ENCODE measurements at regions not wholly inside any gene's neighbourhood (a gene's known extent, or its start where the extent isn't known, plus 50 kb on each side); places are given as distances from the start of the nearest gene placed in this dataset.

DNA sequence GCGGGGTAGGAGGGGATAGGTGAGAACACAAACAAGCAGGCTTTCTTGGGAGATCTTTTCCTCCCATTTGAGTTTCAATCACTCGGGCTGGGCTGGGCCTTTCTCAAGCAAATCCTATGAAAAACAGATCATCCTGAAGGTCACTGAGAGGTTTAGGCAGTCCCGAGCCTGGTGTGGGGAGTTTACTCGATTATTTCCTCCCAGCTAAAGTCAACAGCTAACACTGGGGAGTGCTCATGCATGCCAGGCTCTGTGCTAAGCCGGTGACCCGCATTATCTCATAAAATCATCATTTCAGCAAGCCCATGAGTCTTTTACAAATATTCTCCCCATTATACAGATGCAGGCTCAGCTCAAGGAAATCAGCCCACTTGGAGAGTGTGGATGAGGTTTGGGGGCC lies 85.0 kb upstream of the PAX2 start:
- Histone ChIP-seq H3K18ac (ENCODE audit: low read depth in 1 of 2, low read length in 2 of 2) (no peak overlapping the region), H4K8ac (ENCODE audit: low read length) (no peak overlapping the region), H3K23ac (ENCODE audit: low read length in 2 of 2) (no peak overlapping the region), H3K36me3 (ENCODE audit: control insufficient read depth in 1 of 2, insufficient read depth in 2 of 2, low read depth in 1 of 2, low read length in 2 of 2) (no peaks in the 10 kb centered on the region), H3K4ac (ENCODE audit: low read depth in 1 of 2, low read length in 2 of 2) (no peak overlapping the region), H3K27me3 (ENCODE audit: control insufficient read depth in 1 of 2, insufficient read depth in 1 of 2, low read length in 2 of 2) (peaks cover 90 to 94% of the 10 kb centered on the region in 2 experiments), H2BK15ac (ENCODE audit: low read depth, poor library complexity, severe bottlenecking) (no peak overlapping the region), H2AFZ (ENCODE audit: low read depth, low read length) (no peak overlapping the region), H3K4me3 (ENCODE audit: insufficient read depth in 1 of 2, low read depth in 1 of 2, low read length in 2 of 2) (no peak overlapping the region), H2BK120ac (ENCODE audit: low read depth, low read length) (no peak overlapping the region), H3K14ac (ENCODE audit: low read length in 2 of 2) (no peak overlapping the region), H3K4me2 (ENCODE audit: low read length, poor library complexity, severe bottlenecking) (no peak overlapping the region), H2AK5ac (ENCODE audit: low read length, severe bottlenecking) (no peak overlapping the region), H3K4me1 (ENCODE audit: control insufficient read depth, insufficient read depth, low read depth, low read length) (peaks cover 10% of the 10 kb centered on the region), H3K9ac (ENCODE audit: low read length) (no peak overlapping the region), H2BK5ac (ENCODE audit: low read depth, low read length, poor library complexity, severe bottlenecking) (no peak overlapping the region), H4K91ac (ENCODE audit: low read length) (no peak overlapping the region), H3K79me1 (replicated peaks; ENCODE audit: low read length, poor library complexity, severe bottlenecking) (no peaks in the 10 kb centered on the region), H3K27ac (ENCODE audit: low read length, poor library complexity, severe bottlenecking) (no peak overlapping the region), H3K9me3 (ENCODE audit: control insufficient read depth, low read length) (no peaks in the 10 kb centered on the region), H2BK12ac (ENCODE audit: low read length in 2 of 2) (no peak overlapping the region)
- no peak for DNase-seq
- WGBS: 69% methylated on average over 5 of the region's 6 CpGs

DNA sequence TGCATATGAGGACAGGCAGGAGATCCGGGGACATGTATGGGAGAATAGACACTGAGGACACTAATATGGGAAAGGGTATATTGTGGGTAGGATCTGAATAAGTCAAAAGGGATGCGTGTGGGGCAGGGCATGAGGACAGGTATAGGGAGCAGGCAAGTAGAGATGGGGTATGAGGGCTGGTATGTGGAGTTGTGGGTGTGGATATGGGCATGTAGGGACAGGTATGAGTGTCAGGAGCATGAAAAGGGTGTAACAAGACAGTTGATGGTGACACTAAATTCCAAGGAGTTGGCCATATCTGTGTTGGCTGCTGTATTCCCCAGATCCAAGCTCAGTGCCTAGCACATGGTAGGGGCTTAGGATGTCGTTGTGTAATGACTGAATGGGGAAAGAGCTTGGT lies 84.4 kb upstream of the PAX2 start:
- Histone ChIP-seq H2BK12ac (ENCODE audit: low read length in 2 of 2) (no peak overlapping the region), H4K8ac (ENCODE audit: low read length) (no peak overlapping the region), H3K9me3 (ENCODE audit: control insufficient read depth, low read length) (no peaks in the 10 kb centered on the region), H3K9ac (ENCODE audit: low read length) (no peak overlapping the region), H2AFZ (ENCODE audit: low read depth, low read length) (no peak overlapping the region), H3K23ac (ENCODE audit: low read length in 2 of 2) (no peak overlapping the region), H2BK120ac (ENCODE audit: low read depth, low read length) (no peak overlapping the region), H3K27ac (ENCODE audit: low read length, poor library complexity, severe bottlenecking) (no peak overlapping the region), H3K27me3 (ENCODE audit: control insufficient read depth in 1 of 2, insufficient read depth in 1 of 2, low read length in 2 of 2) (peaks cover 88 to 92% of the 10 kb centered on the region in 2 experiments), H3K4me1 (ENCODE audit: control insufficient read depth, insufficient read depth, low read depth, low read length) (peaks cover 6% of the 10 kb centered on the region), H3K14ac (ENCODE audit: low read length in 2 of 2) (no peak overlapping the region), H3K4me3 (ENCODE audit: insufficient read depth in 1 of 2, low read depth in 1 of 2, low read length in 2 of 2) (no peak overlapping the region), H2BK15ac (ENCODE audit: low read depth, poor library complexity, severe bottlenecking) (no peak overlapping the region), H2AK5ac (ENCODE audit: low read length, severe bottlenecking) (no peak overlapping the region), H3K4me2 (ENCODE audit: low read length, poor library complexity, severe bottlenecking) (no peak overlapping the region), H3K4ac (ENCODE audit: low read depth in 1 of 2, low read length in 2 of 2) (no peak overlapping the region), H4K91ac (ENCODE audit: low read length) (no peak overlapping the region), H3K79me1 (replicated peaks; ENCODE audit: low read length, poor library complexity, severe bottlenecking) (no peaks in the 10 kb centered on the region), H2BK5ac (ENCODE audit: low read depth, low read length, poor library complexity, severe bottlenecking) (no peak overlapping the region), H3K18ac (ENCODE audit: low read depth in 1 of 2, low read length in 2 of 2) (no peak overlapping the region), H3K36me3 (ENCODE audit: control insufficient read depth in 1 of 2, insufficient read depth in 2 of 2, low read depth in 1 of 2, low read length in 2 of 2) (no peaks in the 10 kb centered on the region)
- DNase-seq: no peak
- 59% methylated on average over 2 of the region's 3 CpGs for WGBS

DNA sequence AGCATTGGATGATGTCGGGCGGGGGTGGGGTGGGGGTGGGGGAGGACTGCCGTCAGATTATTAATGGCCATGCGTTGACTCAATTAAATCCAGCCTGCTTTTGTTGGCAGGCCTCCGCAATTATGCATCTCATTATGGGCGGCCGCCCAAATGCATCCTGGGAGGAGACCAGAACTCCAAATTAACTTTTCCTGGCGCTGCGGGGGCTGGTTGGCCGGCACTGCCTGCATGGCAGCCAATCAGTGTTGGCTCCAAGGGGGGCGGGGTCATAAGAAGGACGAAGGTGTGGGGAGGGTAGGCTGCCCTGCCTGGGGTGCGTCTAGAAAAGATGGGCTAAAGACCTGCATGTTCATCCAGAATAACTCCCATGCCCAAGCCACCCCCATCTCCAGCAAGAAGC lies 83.9 kb upstream of the PAX2 start:
- no peak overlapping the region for H3K23ac ChIP-seq (ENCODE audit: low read length in 2 of 2)
- H2BK5ac ChIP-seq (ENCODE audit: low read depth, low read length, poor library complexity, severe bottlenecking): no peak overlapping the region
- no peak overlapping the region for H3K27ac ChIP-seq (ENCODE audit: low read length, poor library complexity, severe bottlenecking)
- H3K79me1 ChIP-seq (replicated peaks; ENCODE audit: low read length, poor library complexity, severe bottlenecking): no peaks in the 10 kb centered on the region
- H3K4me1 ChIP-seq (ENCODE audit: control insufficient read depth, insufficient read depth, low read depth, low read length): peaks cover 2% of the 10 kb centered on the region
- no peak overlapping the region for H2BK12ac ChIP-seq (ENCODE audit: low read length in 2 of 2)
- H3K4me3 ChIP-seq (ENCODE audit: insufficient read depth in 1 of 2, low read depth in 1 of 2, low read length in 2 of 2): no peak overlapping the region
- no peak overlapping the region for H3K14ac ChIP-seq (ENCODE audit: low read length in 2 of 2)
- no peak overlapping the region for H2BK120ac ChIP-seq (ENCODE audit: low read depth, low read length)
- no peak overlapping the region for H4K91ac ChIP-seq (ENCODE audit: low read length)
- no peak overlapping the region for H3K18ac ChIP-seq (ENCODE audit: low read depth in 1 of 2, low read length in 2 of 2)
- H3K9me3 ChIP-seq (ENCODE audit: control insufficient read depth, low read length): no peaks in the 10 kb centered on the region
- H3K36me3 ChIP-seq (ENCODE audit: control insufficient read depth in 1 of 2, insufficient read depth in 2 of 2, low read depth in 1 of 2, low read length in 2 of 2): no peaks in the 10 kb centered on the region
- no peak overlapping the region for H2AK5ac ChIP-seq (ENCODE audit: low read length, severe bottlenecking)
- no peak overlapping the region for H2AFZ ChIP-seq (ENCODE audit: low read depth, low read length)
- H2BK15ac ChIP-seq (ENCODE audit: low read depth, poor library complexity, severe bottlenecking): no peak overlapping the region
- DNase-seq: no peak
- H4K8ac ChIP-seq (ENCODE audit: low read length): no peak overlapping the region
- H3K4ac ChIP-seq (ENCODE audit: low read depth in 1 of 2, low read length in 2 of 2): no peak overlapping the region
- WGBS: 67% methylated on average over 11 of the region's 13 CpGs
- H3K4me2 ChIP-seq (ENCODE audit: low read length, poor library complexity, severe bottlenecking): no peak overlapping the region
- peaks cover 91% of the 10 kb centered on the region in 2 experiments for H3K27me3 ChIP-seq (ENCODE audit: control insufficient read depth in 1 of 2, insufficient read depth in 1 of 2, low read length in 2 of 2)
- H3K9ac ChIP-seq (ENCODE audit: low read length): no peak overlapping the region

DNA sequence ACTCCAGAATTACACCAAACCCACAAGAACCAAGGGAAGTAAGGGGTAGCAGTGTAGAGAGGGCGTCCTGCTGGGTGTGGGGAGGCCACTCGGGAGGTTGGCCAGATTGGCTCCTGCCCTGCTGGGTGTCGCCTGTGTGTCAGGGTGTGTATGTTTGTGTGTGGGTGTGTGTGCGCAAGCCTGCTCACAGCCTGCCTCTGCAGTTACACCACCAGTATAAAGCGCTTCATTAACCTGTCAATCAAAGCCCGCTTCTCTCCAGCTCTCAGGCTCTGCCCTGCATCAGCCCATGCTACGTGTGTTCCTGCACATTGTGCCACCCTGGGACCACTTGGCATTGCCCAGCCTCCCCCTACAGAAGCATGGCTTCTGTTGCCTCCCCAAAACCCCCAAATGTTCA lies 83.3 kb upstream of the PAX2 start:
- H3K9me3 ChIP-seq (ENCODE audit: control insufficient read depth, low read length): no peaks in the 10 kb centered on the region
- H2BK120ac ChIP-seq (ENCODE audit: low read depth, low read length): no peak overlapping the region
- no peak overlapping the region for H3K23ac ChIP-seq (ENCODE audit: low read length in 2 of 2)
- peaks cover 90 to 91% of the 10 kb centered on the region in 2 experiments for H3K27me3 ChIP-seq (ENCODE audit: control insufficient read depth in 1 of 2, insufficient read depth in 1 of 2, low read length in 2 of 2)
- H2BK12ac ChIP-seq (ENCODE audit: low read length in 2 of 2): no peak overlapping the region
- no peak overlapping the region for H3K27ac ChIP-seq (ENCODE audit: low read length, poor library complexity, severe bottlenecking)
- H3K4me2 ChIP-seq (ENCODE audit: low read length, poor library complexity, severe bottlenecking): no peak overlapping the region
- no peak overlapping the region for H2AK5ac ChIP-seq (ENCODE audit: low read length, severe bottlenecking)
- H4K8ac ChIP-seq (ENCODE audit: low read length): no peak overlapping the region
- H2AFZ ChIP-seq (ENCODE audit: low read depth, low read length): no peak overlapping the region
- H3K4me3 ChIP-seq (ENCODE audit: insufficient read depth in 1 of 2, low read depth in 1 of 2, low read length in 2 of 2): no peak overlapping the region
- no peaks in the 10 kb centered on the region for H3K36me3 ChIP-seq (ENCODE audit: control insufficient read depth in 1 of 2, insufficient read depth in 2 of 2, low read depth in 1 of 2, low read length in 2 of 2)
- WGBS: 72% methylated on average over 2 of the region's 7 CpGs
- H3K79me1 ChIP-seq (replicated peaks; ENCODE audit: low read length, poor library complexity, severe bottlenecking): no peaks in the 10 kb centered on the region
- no peak overlapping the region for H3K9ac ChIP-seq (ENCODE audit: low read length)
- no peak for DNase-seq
- H3K4me1 ChIP-seq (ENCODE audit: control insufficient read depth, insufficient read depth, low read depth, low read length): no peaks in the 10 kb centered on the region
- H3K14ac ChIP-seq (ENCODE audit: low read length in 2 of 2): no peak overlapping the region
- H4K91ac ChIP-seq (ENCODE audit: low read length): no peak overlapping the region
- no peak overlapping the region for H3K18ac ChIP-seq (ENCODE audit: low read depth in 1 of 2, low read length in 2 of 2)
- no peak overlapping the region for H3K4ac ChIP-seq (ENCODE audit: low read depth in 1 of 2, low read length in 2 of 2)
- no peak overlapping the region for H2BK15ac ChIP-seq (ENCODE audit: low read depth, poor library complexity, severe bottlenecking)
- no peak overlapping the region for H2BK5ac ChIP-seq (ENCODE audit: low read depth, low read length, poor library complexity, severe bottlenecking)

Data from mesenchymal stem cell (in vitro differentiated cells and primary cell).